Tibial nerve (tissue), 4 donors: ENCODE measurements at regions not wholly inside any gene's neighbourhood (a gene's known extent, or its start where the extent isn't known, plus 50 kb on each side); places are given as distances from the start of the nearest gene placed in this dataset.

Source experiments
- DNase-seq, 2 donors: peaks; one replicate each; pipeline ENCODE4 v3.0.0-alpha.2; 2019; ENCODE audit warnings: low spot score in 2 of 2
- H3K27ac ChIP-seq, 4 donors: fragments of 200-600 bp; sonication (generic) in 3 of 4; one replicate each; pipeline ENCODE4 v1.5.1; 2017 to 2019; ENCODE audit warnings: mild to moderate bottlenecking in 1 of 4
- H3K27me3 ChIP-seq, 2 donors: fragments of 200-600 bp; sonication (generic) in 1 of 2; one replicate each; pipeline versions ENCODE4 v1.5.1 to v1.6.0; 2017 to 2019
- H3K36me3 ChIP-seq, 3 donors: fragments of 200-600 bp; sonication (generic); one replicate each; pipeline ENCODE4 v1.5.1; 2018 to 2019
- H3K4me1 ChIP-seq, 4 donors: fragments of 200-600 bp; sonication (generic) in 3 of 4; one replicate each; pipeline ENCODE4 v1.5.1; 2017 to 2019
- H3K4me3 ChIP-seq, 4 donors: fragments of 200-600 bp; sonication (generic) in 3 of 4; one replicate each; pipeline ENCODE4 v1.5.1; 2017 to 2019; ENCODE audit warnings: mild to moderate bottlenecking in 1 of 4, moderate library complexity in 1 of 4
- H3K9me3 ChIP-seq, 4 donors: fragments of 200-600 bp; sonication (generic) in 3 of 4; one replicate each; pipeline ENCODE4 v1.5.1; 2017 to 2019
- CTCF ChIP-seq, 5 experiments: fragments of 200-600 bp in 3 of 5; fragments of 450-650 bp in 2 of 5; sonication (generic) in 3 of 5; IDR thresholded peaks; one replicate each; pipeline ENCODE4 v1.5.1; 2016 to 2019; ENCODE audit warnings: antibody characterized with exemption in 5 of 5, mild to moderate bottlenecking in 3 of 5, moderate library complexity in 2 of 5
- EP300 ChIP-seq, 2 donors: sonication (generic); formaldehyde crosslinking; IDR thresholded peaks; one replicate each; pipeline ENCODE4 v1.6.1; 2017; ENCODE audit warnings: antibody characterized with exemption in 2 of 2, mild to moderate bottlenecking in 1 of 2
- POLR2A ChIP-seq, 2 donors: fragments of 450-650 bp; IDR thresholded peaks; one replicate each; pipeline ENCODE4 v1.6.1; 2017; ENCODE audit warnings: antibody characterized with exemption in 2 of 2, mild to moderate bottlenecking in 2 of 2, moderate library complexity in 2 of 2
- WGBS, 2 donors: methylation state at CpG; one replicate each; pipeline ENCODE4 v1.1.5; 2018; 5-methylcytosine and 5-hydroxymethylcytosine counted together

GRCh38 chr11:37519781-37520180, 921.7 kb upstream of the RAG2 start:
- TF ChIP-seq POLR2A (IDR thresholded peaks at IDR 0.05) (no peak), CTCF (IDR thresholded peaks at IDR 0.05) (no peak), EP300 (IDR thresholded peaks at IDR 0.05) (no peak)
- Histone ChIP-seq H3K27ac (no peak overlapping the region), H3K27me3 (no peaks in the 10 kb centered on the region), H3K36me3 (no peaks in the 10 kb centered on the region), H3K4me1 (no peaks in the 10 kb centered on the region), H3K9me3 (peaks cover 0 to 17% (median 2%) of the 10 kb centered on the region in 4 donors), H3K4me3 (no peak overlapping the region)
- no peak for DNase-seq

GRCh38 chr11:37512156-37512780, 914.2 kb upstream of the RAG2 start:
- Histone ChIP-seq H3K36me3 (no peaks in the 10 kb centered on the region), H3K4me3 (no peak overlapping the region), H3K27ac (no peak overlapping the region), H3K4me1 (no peaks in the 10 kb centered on the region), H3K9me3 (peaks cover 0 to 14% (median 0%) of the 10 kb centered on the region in 4 donors), H3K27me3 (no peaks in the 10 kb centered on the region)
- no peak for TF ChIP-seq POLR2A (IDR thresholded peaks at IDR 0.05)
- no peak for TF ChIP-seq CTCF (IDR thresholded peaks at IDR 0.05)
- no peak for TF ChIP-seq EP300 (IDR thresholded peaks at IDR 0.05)
- no peak for DNase-seq
- 60 to 67% methylated on average over 1 of the region's 1 CpG for WGBS, 2 donors

- H3K36me3 ChIP-seq, result no peaks in the 10 kb centered on the region
- H3K4me1 ChIP-seq, result no peaks in the 10 kb centered on the region
- H3K9me3 ChIP-seq, result peaks cover 0 to 7% (median 0%) of the 10 kb centered on the region in 4 donors
- TF ChIP-seq CTCF (IDR thresholded peaks at IDR 0.05) (no peak), EP300 (IDR thresholded peaks at IDR 0.05) (no peak), POLR2A (IDR thresholded peaks at IDR 0.05) (no peak)
- no peak for DNase-seq
- no peak overlapping the region for H3K4me3 ChIP-seq
- 89 to 94% methylated on average over 1 of the region's 1 CpG for whole genome bisulfite sequencing, 2 donors
- no peaks in the 10 kb centered on the region for H3K27me3 ChIP-seq
- no peak overlapping the region for H3K27ac ChIP-seq
These were observed 913.4 kb upstream of the RAG2 start for GRCh38 chr11:37511425-37511933.

- H3K4me3 ChIP-seq, result no peak overlapping the region
- no peaks in the 10 kb centered on the region for H3K9me3 ChIP-seq
- no peak for TF ChIP-seq POLR2A (IDR thresholded peaks at IDR 0.05)
- no peak for TF ChIP-seq CTCF (IDR thresholded peaks at IDR 0.05)
- TF ChIP-seq EP300 (IDR thresholded peaks at IDR 0.05), result no peak
- no peaks in the 10 kb centered on the region for H3K36me3 ChIP-seq
- DNase-seq, result no peak
- H3K27ac ChIP-seq, result no peak overlapping the region
- no peaks in the 10 kb centered on the region for H3K27me3 ChIP-seq
- no peaks in the 10 kb centered on the region for H3K4me1 ChIP-seq
- WGBS, 2 donors, result 69 to 71% methylated on average over 2 of the region's 2 CpGs
These were observed 911.5 kb upstream of the RAG2 start for GRCh38 chr11:37509506-37509905.

GRCh38 chr11:37506531-37506930, 908.5 kb upstream of the RAG2 start:
- peaks cover 0 to 5% (median 0%) of the 10 kb centered on the region in 4 donors for H3K4me1 ChIP-seq
- no peak overlapping the region for H3K27ac ChIP-seq
- H3K27me3 ChIP-seq, result no peaks in the 10 kb centered on the region
- H3K36me3 ChIP-seq, result no peaks in the 10 kb centered on the region
- DNase-seq, result no peak
- H3K4me3 ChIP-seq, result no peak overlapping the region
- H3K9me3 ChIP-seq, result no peaks in the 10 kb centered on the region
- TF ChIP-seq EP300 (IDR thresholded peaks at IDR 0.05) (no peak), POLR2A (IDR thresholded peaks at IDR 0.05) (no peak), CTCF (IDR thresholded peaks at IDR 0.05) (no peak)
- 66 to 67% methylated on average over 4 of the region's 4 CpGs for WGBS, 2 donors
